ENCODE measurements at regions not wholly inside any gene's neighbourhood (a gene's known extent, or its start where the extent isn't known, plus 50 kb on each side); places are given as distances from the start of the nearest gene placed in this dataset.
"Not testable (repeated sequence)": the region's sequence is repeated elsewhere in the genome, so short reads cannot be mapped to it uniquely, and the experiment has no call there.

DNA sequence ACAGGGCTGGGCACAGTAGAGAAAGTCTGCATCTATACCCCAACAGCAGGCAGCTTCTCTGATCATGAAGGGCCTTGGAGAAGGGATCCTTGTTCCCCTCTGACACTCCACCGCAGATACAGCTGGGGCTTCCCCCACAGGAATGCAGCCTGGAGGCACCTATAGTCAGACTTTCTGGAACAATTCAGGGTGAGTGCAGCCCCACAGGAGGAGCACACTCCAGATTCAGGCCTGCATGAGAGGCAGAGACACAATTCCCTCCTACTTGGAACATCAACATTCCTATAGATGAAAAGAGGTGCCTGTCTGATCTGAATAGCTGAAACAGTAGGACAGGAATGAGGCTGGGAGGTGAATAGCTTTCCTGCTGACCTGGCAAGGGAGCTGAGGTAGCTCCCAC is 1298.0 kb upstream of the CNTN5 start:
- no peak for DNase-seq

DNA sequence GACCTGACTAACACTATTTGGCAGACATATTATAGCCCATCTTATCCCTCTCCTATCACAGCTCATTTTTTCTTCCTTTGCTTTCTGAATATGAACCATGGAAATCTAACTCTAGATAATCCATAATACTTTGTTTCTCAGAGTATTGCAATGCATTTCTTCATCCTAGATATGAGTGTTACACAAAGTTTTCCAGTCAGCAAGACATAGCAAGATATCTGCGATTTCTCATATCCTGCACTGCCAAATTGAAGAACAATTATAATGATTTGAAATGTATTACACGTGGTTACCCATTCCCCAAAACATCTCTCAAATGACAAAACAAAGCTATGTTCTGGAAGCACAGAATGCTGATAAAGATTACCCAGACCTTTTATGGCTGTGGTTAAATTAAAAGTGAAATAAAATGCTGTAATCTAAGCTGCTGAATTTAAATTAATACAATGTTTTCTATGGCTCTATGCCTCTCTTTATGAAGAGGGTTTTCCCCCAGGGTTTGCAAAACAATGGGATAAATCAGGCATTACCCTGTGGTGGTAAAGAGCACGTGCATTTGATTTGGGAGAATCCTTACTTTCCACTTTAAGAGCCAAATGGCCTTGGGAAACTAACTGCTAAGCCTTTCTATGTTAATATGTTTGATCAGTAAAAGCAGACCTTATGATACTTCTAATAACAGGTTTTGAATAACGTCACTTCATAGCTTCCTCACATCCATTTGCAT is 1291.0 kb upstream of the CNTN5 start:
- DNase-seq: no peak

DNA sequence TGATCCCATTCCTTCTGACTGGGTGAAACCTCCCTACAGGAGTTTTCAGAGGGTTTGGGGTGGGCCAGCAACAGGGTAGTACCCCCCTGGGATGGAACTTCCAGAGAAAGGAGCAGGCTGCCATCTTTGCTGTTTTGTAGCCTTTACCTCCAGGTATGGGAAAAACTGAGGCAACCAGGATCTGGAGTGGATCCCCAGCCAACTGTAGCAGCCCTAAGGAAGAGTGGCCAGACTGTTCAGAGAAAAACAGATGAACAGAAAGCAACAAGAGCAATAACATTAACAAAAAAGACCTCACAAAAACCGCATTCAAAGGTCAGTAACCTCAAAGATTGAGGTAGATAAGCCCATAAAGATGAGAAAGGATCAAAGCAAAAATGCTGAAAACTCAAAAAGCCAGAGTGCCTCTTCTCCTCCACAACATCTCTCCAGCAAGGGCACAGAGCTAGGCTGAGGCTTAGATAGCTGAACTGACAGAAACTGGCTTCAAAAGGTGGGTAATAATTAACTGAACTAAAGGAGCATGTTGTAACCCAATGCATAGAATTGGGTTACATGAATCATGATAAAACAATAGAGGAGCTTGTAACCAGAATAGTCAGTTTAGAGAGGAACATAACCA is 1288.6 kb upstream of the CNTN5 start:
- no peak for DNase-seq

DNA sequence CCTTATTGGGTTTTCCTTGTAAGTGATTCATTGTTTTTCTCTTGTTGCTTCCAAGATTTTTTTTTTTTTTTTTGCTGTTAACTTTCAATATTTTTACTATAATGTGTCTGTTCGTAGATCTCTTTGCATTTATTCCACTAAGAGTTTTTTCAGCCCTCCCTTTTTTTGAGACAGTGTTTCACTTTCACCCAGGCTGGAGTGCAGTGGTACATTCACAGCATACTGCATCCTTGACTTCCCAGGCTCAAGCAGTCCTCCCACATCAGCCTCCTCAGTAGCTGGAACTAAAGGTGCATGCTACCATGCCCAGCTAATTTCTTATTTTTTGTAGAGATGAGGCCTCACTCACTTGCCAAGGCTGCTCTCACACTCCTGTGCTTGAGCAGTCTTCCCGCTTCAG is 1282.0 kb upstream of the CNTN5 start:
- DNase-seq: no peak

DNA sequence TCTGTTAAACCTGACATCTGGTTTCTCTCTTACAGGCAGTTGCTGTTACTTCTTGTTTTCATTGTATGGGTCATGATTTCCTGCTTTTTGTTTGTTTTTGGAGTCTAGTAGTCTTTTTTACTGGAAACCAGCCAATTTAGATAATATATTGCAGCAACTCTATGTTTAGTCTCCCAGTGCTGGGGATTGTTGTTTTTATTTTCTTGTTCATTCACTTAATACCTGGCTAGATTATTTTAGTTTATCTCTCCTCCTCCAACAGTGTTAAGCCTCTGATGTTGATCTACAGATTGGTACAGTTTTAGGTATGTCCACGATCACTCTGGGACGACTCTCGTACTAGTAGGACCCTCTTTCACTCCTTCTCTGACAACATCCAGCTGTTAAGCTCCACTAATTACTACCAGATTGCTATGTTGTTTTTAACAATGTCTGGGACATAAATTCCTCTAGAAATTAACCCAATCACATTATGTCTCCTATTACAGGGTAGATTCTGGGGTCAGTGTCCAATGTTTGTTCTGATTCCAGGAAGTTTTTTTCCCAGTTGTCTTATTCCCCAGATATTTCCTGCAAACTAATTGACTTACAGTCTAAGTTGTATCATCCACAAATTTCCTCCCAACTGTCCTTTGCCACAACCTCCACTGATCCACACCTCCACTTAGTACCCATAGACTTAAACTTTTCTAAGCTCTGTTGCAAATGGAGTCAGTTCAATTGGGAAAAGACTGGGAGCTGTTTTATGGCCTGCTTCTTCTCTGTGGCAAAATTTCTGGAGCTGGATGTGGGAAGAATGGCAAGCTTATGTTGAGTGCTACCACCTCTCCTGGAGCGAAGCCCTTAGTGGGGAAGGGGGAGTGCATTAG is 1280.6 kb upstream of the CNTN5 start:
- no peak for DNase-seq

DNA sequence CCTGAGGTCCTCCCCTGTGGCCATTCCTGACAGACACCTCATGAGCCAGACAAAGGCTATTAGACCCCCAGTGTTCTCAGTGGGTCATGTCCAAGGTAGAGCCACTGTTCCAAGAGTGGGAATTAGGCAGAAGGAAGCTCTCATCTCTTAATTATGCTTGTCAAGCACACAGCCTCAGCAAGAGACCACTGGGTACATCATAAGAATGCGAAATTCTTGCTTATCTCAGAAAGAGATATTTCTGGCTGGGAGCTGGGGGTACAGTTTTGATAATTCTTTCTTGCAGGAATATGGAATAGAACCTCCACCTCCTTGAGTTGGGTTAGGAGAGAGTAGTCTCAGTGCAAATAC is 1280.0 kb upstream of the CNTN5 start:
- DNase-seq: no peak

DNA sequence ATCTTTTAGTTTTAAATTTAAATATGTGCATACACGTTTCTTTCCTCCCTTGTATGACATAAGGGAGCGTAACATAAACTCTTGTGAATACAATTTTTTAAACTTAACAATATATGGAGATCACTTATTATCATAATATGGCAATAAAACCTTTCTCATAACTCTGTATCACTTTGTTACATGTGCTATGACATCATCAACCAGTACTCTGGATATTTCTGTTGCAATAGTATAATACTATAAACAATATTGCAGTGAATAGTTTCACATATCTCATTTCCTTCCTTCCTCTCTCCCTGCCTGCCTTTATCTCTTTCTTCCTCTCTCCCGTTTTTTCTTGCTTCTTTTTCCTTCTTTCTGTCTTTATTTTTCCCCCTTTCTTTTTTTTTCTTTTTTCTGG is 1278.0 kb upstream of the CNTN5 start:
- no peak for DNase-seq

DNA sequence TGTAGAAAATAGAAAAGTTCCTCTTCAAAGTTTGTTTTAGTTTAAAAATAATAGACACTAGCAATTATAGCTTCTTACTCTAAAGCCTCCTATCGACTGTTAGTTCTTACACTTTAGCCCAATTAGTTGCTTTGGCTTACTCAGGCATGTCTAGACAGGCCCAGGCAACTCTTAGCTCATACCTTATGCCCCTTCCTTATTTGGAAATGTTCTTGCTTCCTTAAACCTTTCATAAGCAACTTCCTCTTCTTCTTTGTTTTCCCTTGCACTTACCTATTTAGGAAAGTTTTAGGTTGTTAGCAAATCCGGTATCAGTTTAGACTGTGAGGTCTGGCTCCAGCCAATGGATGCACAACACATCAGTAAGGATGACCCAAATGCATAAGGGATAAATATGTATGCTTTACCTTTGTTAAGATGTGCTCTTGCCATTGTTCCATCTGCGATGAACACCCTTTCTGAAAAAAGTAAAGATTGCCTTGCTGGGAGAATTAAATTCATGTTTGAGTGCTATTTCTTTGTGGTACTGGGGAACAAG is 1277.5 kb upstream of the CNTN5 start:
- peak; percentile 22 for DNase-seq

DNA sequence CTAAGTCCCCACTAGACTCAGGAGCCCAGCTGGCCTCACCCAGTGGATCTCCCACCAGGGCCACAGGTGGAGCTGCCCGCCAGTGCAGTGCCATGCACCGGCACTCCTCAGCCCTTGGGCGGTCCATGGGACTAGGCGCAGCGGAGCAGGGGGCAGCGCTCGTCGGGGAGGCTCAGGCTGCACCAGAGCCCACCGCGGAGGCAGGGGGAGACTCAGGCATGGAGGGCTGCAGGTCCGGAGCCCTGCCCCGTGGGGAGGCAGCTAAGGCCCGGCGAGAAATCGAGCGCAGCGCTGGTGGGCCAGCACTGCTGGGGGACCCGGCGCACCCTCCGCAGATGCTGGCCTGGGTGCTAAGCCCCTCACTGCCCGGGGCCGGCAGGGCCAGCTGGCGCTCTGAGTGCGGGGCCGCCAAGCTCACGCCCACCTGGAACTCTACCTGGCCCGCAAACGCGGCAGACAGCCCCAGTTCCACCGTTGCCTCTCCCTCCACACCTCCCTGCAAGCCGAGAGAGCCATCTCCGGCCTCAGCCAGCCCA is 1275.2 kb upstream of the CNTN5 start:
- DNase-seq: no peak

DNA sequence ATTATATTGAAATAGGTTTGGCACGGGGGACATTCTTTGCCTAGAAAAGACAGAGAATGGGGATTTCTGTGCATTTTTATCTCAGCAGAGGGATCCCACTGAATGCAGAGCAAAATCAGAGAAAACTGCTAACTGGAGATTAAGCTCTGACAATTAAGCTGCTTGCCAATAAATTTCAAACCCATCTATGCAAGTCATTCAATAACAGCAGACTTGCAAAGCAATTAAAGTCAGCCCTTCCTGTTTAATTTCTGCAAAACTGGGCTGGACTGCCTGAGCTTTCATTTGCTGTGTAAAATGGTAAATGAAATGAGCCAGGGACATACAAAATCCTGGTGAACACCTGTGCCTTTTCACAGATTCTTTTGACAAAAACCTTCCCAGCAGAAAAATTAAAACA is 1273.9 kb upstream of the CNTN5 start:
- no peak for DNase-seq

DNA sequence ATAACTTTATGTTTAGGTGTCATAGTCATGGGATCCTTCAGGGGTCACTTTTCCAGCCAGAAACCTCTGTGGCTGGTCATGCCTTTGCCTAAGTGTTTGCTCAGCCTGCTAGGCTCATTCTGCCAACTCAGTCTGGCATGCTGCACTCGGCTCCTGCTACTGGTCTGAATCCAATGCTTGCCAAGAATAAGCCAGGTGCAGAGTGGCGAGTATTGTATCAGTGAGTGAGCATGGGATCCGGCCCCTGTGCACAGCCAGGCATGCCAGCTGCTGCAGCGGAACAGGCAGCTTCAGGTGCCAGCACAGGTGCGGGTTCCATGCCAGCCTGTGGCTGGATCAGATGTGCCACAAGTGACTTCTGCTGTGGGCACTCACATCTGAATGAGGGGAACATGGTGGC is 1269.3 kb upstream of the CNTN5 start:
- no peak for DNase-seq

DNA sequence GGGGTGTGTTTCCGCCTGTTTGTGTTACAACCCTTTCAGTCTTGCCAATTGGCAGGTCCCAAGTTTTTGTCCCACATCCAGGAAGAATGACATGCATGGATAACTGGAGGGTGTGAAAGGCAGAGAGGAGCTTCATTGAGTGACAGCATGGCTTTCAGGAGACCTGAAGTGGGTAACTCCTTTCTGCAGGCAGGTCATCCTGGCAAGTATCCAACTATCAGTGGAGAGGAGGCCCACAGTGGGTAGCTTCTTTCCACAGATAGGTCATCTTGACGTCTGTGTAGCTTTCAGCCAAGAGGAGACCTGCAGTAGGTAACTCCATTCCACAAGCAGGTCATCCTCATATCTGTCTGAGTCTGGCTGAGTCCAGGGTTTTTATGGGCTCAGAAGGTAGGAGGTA is 1268.8 kb upstream of the CNTN5 start:
- no peak for DNase-seq

DNA sequence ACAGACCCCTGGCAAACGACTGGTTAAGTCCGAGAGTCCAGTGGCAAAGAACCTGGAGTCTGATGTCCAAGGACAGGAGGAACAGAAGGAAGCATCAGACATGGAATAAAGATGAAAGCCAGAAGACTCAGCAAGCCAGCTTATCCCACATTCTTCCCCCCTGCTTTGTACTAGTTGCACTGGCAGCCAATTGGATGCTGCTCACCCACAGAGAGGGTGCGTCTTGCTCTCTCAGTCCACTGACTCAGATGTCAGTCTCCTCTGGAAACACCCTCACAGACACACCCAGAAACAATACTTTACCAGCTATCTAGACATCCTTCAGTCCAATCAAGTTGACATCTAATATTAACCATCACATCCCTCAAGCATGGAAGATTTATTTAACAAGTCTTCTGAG is 1265.8 kb upstream of the CNTN5 start:
- DNase-seq: no peak

DNA sequence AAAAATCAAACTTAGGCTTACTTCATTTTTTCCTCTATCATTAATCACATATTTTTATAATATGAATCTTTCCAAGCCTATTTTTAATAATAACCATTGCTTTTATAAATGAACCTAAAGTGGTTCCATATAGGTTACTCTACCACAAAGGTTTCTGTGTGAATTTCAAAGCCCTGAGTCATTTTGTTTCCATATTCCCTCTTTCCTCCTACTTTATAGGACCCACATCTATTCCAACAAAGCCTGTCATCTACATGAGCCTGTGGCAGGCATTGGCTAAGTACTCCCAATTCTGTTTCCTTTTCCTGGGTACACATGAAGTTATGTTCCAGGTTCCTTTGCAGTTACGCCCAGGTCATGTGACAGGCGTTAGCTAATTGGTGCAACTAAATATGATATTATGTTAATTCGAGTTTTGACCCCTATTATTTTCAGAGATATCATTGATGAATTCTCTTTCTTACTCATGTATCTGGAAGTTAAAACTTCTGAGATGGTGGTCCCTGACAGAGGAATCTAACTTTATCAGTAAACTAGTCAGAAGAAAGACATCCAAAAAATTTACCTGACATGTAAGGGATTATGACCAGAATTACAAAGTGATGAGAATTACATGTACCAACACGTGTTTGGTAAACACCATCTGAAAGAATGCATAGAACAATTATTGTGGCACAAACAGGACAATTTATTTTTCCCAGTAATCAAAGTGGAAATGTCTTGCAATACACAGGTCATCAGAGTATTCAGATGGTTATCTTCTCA is 1264.0 kb upstream of the CNTN5 start:
- DNase-seq: no peak

DNA sequence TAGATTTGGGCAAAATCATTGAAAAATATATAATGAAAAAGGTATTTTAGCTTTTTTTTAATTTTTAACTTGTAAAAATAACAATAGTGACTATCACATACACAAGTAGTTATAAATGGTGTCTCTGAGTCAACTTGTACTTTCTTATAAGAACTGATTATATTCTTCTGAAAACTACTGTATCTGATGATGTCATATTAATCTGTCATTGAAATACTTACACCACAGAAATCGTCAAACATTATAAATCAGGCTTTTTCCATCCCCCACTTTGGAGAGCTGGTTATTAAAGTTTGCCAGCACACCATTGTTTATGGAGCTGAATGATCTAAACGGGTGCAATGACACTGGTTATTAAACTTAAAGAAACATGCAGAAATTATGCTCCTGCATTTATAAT is 1259.6 kb upstream of the CNTN5 start:
- no peak for DNase-seq

DNA sequence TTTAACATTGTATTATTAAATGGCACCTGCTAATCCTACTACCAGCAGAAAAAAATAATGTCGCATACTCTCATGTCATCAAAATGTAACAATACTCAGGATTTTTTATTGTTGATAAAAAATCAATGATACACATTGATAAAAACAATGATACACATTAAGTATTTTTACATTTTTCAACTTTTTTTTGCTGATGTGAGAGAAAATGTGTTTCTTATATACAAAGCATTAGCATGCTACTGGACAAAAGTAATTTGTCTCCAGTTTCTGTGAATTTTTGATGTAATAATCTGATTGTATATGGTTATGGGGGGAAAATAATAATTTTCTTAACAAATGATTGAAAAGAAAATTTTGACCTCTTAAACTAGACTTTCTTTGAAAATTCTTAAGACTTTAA is 1256.6 kb upstream of the CNTN5 start:
- DNase-seq: no peak

DNA sequence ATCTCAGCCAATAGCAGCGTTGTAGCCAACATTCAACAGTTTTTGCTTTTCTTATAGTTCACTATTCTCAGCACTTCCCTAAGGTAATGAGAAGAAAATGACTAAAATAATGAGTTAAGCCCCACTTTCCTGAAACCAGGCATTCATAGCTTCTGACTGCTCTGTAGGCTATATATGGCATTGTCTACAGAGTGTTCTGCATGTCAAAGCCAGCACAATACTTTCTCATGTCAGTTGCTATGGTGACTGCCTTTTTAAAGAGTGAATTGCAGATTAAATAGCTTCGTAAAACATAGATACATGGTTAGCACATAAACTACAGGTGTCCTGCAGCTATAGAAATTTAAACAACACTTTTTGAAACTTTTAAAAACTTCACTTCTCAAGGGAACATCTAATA is 1256.1 kb upstream of the CNTN5 start:
- no peak for DNase-seq

DNA sequence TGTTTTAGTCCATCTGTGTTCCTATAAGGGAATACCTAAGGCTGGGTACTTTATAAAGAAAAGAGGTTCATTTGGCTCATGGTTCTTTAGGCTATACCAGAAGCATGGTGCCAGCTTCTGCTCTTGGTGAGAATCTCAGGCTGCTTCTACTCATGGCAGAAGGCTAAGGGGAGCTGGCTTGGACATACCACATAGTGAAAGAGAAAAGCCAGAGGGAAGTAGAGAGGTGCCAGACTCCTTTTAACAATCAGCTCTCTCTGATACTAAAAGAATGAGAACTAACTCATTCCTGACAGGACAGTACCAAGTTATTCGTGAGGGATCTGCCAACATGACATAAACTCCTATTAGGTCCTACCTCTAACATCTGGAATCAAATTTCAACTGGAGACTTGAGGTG is 1250.2 kb upstream of the CNTN5 start:
- no peak for DNase-seq

DNA sequence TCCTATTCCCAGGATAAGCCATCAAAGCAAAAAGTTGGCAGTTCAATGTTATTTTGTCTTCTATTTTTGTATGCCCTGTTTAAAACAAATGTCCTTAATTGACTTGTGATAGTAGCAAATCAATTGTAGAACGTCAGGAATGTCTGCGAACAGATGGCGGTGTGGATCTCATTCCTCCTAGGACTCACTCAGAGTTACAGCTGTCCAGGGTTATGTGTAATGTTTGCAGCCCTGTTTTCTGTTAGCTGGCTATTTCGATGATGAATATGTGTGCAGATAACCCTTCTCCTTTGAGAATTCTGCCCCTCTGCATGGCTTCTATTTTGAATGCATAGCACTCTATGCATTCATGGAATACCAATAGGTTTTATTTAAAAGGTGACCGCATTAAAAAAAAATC is 1248.0 kb upstream of the CNTN5 start:
- DNase-seq: peak; percentile 63

DNA sequence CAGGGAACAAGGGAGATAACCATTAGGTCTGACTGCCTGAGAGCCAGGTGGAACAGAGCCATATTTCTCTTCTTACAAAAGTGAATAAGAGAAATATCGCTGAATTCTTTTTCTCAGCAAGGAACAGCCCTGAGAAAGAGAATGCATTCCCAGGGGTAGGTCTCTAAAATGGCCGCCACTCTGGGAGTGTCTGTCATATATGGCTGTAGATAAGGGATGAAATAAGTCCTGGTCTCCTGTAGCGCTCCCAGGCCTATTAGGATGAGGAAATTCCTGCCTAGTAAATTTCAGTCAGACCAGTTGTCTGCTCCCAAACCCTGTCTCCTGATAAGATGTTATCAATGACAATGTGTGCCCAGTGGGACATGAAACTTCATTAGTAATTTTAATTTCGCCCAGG is 1236.4 kb upstream of the CNTN5 start:
- DNase-seq: not testable (repeated sequence)

DNA sequence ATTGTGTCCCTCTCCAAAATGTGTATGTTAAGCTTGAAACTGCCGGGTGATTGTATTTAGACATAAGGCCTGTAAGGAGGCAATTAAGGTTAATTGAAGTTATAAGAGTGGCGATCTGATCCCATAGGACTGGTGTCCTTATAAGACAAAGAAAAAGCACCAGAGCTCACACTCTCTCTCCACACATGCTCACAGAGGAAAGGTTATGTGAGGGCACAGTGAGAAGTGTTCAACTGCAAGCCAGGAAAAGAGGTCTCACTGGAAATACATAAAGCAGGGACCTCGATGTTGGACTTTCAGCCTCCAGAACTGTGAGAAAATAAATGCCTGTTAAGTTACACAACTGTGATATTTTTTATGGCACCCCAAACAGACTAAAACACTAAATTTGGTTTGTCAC is 1233.8 kb upstream of the CNTN5 start:
- DNase-seq: no peak

DNA sequence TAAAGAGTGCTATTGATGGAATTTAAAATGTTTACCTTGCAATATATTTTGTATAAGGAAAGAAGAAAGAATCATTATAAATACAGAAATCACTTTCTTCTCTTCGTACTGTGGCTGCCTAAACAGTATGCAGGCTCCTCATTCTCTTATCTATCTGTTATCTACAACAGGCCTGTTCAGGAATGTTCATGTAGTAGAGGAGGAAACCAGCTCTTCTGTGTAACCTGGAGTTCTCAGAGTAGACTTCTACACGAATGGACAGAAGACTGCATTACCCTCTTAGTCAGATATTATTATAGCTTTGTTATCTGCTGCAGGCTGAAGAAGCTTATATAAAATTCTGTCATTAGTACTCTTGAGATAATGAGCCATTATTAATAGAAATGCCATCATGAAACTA is 1225.9 kb upstream of the CNTN5 start:
- DNase-seq: no peak

DNA sequence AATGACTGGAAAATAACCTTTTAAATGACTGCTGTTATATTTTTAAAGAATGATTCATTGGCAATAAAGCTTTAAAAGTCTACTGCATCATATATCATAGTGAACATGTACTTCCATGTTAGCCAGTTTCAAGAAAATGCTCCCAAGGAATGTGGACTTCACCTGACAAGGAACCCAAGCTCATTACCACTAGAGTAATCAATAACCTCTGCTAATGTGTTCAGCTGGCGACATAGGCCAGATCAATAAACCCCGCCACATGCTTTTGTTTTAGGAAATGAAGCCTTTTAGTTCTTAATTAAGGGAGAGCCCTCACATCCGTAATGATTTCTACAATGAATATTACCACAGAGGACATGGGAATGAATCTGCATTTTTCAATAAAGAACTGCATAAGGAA is 1219.9 kb upstream of the CNTN5 start:
- no peak for DNase-seq

All from NCI-H2171 (cell line).